K562 (cell line): ENCODE measurements at regions not wholly inside any gene's neighbourhood (a gene's known extent, or its start where the extent isn't known, plus 50 kb on each side); places are given as distances from the start of the nearest gene placed in this dataset.

ENCODE experiments used
- ATAC-seq: fragments of 200-7000 bp; cut with Tn5 transposase; 3 replicates; pipeline ENCODE4 v1.9.1; 2020; ENCODE audit warnings: moderate library complexity
- BruUV-seq: library from RNA; stranded (reverse); fragments of 400-500 nt; replicated peaks from 2 replicates; lab custom pipeline; 2021; lab: Mats Ljungman, UMichigan
- CTCF ChIA-PET: fragments of 300-600 bp; formaldehyde crosslinking; extraction: SDS; loops from one replicate; lab custom pipeline; 2021; ENCODE audit warnings: low intra/inter-chr PET ratio; lab: Yijun Ruan, JAX
- POLR2A ChIA-PET: fragments of 300-600, 350-650 bp; sonication (Branson Sonifier 250); formaldehyde crosslinking; extraction: SDS; loops from one replicate; lab custom pipeline; 2021; ENCODE audit warnings: antibody characterized with exemption, inconsistent platforms; lab: Yijun Ruan, JAX
- DNase-seq, 4 experiments: peaks; one replicate each; pipeline versions ENCODE4 v3.0.0 to v3.0.0-alpha.2; 2011 to 2018; ENCODE audit warnings: low spot score in 3 of 4, mixed read lengths in 3 of 4; ENCODE audit errors: extremely low read depth in 1 of 4
- FAIRE-seq: peaks from 2 replicates; lab custom pipeline; 2011; peaks lifted over from hg19 to GRCh38; lab: Jason Lieb, UNC
- H2AFZ ChIP-seq: 2 replicates; pipeline ENCODE4 v1.6.0; 2011; ENCODE audit warnings: low read depth, low read length, control low read depth, inconsistent platforms
- H3K27ac ChIP-seq: fragments of 200-600 bp; 3 replicates; pipeline ENCODE4 v1.8.0; 2011; ENCODE audit warnings: low read depth, mild to moderate bottlenecking, control low read depth, inconsistent platforms, low read length, moderate library complexity, mixed read lengths; ENCODE audit errors: extremely low read depth
- H3K27me3 ChIP-seq, 2 experiments: fragments of 300-600 bp in 1 of 2; 2 replicates in 1 of 2; 3 replicates in 1 of 2; pipeline versions ENCODE4 v1.6.0 to v1.8.0; 2011; ENCODE audit warnings: inconsistent platforms in 2 of 2, low read length in 2 of 2, mild to moderate bottlenecking in 1 of 2, mixed read lengths in 1 of 2, moderate library complexity in 1 of 2; ENCODE audit not compliant: control insufficient read depth in 2 of 2, insufficient read depth in 2 of 2
- H3K36me3 ChIP-seq: fragments of 300-600 bp; 3 replicates; pipeline ENCODE4 v1.8.0; 2011; ENCODE audit warnings: mild to moderate bottlenecking, low read length, inconsistent platforms; ENCODE audit not compliant: control insufficient read depth, insufficient read depth
- H3K4me1 ChIP-seq, 2 experiments: fragments of 200-600 bp in 1 of 2; replicated peaks in 1 of 2; 2 replicates in 1 of 2; 3 replicates in 1 of 2; pipeline versions ENCODE4 v1.5.1 to v1.8.0; 2011; ENCODE audit warnings: inconsistent platforms in 2 of 2, low read length in 2 of 2, mild to moderate bottlenecking in 1 of 2, mixed read lengths in 1 of 2, moderate library complexity in 1 of 2; ENCODE audit not compliant: control insufficient read depth in 2 of 2, insufficient read depth in 2 of 2
- H3K4me2 ChIP-seq: 2 replicates; pipeline ENCODE4 v1.6.1; 2011; ENCODE audit warnings: low read length, control low read depth, inconsistent platforms, mixed read lengths; ENCODE audit not compliant: insufficient read depth
- H3K4me3 ChIP-seq: fragments of 200-600 bp; sonication (generic), shearing (Covaris generic); 2 replicates; pipeline ENCODE4 v1.5.1; 2016; ENCODE audit warnings: control low read depth, inconsistent platforms
- H3K79me2 ChIP-seq: fragments of 200-600 bp; 3 replicates; pipeline ENCODE4 v1.8.0; 2011; ENCODE audit warnings: low read length, inconsistent platforms; ENCODE audit not compliant: control insufficient read depth, insufficient read depth
- H3K9ac ChIP-seq, 2 experiments: 2 replicates each; pipeline versions ENCODE4 v1.6.0 to v1.6.1; 2011; ENCODE audit warnings: low read depth in 2 of 2, low read length in 2 of 2, control low read depth in 1 of 2, inconsistent platforms in 1 of 2, mild to moderate bottlenecking in 1 of 2, mixed read lengths in 1 of 2; ENCODE audit not compliant: insufficient read depth in 1 of 2
- H3K9me1 ChIP-seq: one replicate; pipeline ENCODE4 v1.6.0; 2011; ENCODE audit warnings: inconsistent platforms, mild to moderate bottlenecking, low read length, moderate library complexity; ENCODE audit not compliant: control insufficient read depth, insufficient read depth
- H3K9me3 ChIP-seq: replicated peaks from 2 replicates; pipeline ENCODE4 v1.5.1; 2011; ENCODE audit warnings: low read depth, low read length, inconsistent platforms; ENCODE audit not compliant: control insufficient read depth, insufficient read depth
- H4K20me1 ChIP-seq: replicated peaks from 2 replicates; pipeline ENCODE4 v1.6.1; 2011; ENCODE audit warnings: low read length, inconsistent platforms, mixed read lengths; ENCODE audit not compliant: control insufficient read depth, insufficient read depth
- ETS2 ChIP-seq: IDR thresholded peaks from 2 replicates; pipeline ENCODE4 v1.6.1; 2016; ENCODE audit warnings: borderline replicate concordance, missing genetic modification characterization, mild to moderate bottlenecking, moderate library complexity, missing compliant biosample characterization; ENCODE audit not compliant: poor library complexity, severe bottlenecking
- FOXK2 ChIP-seq, 2 experiments: fragments of 450-650 bp; IDR thresholded peaks in 1 of 2; conservative IDR thresholded peaks in 1 of 2; 2 replicates each; pipeline ENCODE4 v1.6.1; 2016; ENCODE audit warnings: low read depth in 2 of 2, mild to moderate bottlenecking in 1 of 2
- FOXP4 ChIP-seq: sonication (generic); formaldehyde crosslinking; IDR thresholded peaks from 2 replicates; pipeline ENCODE4 v1.8.0; 2022; ENCODE audit warnings: mild to moderate bottlenecking, missing genetic modification reagents, borderline replicate concordance
- GABPB2 ChIP-seq: fragments of 250-450 bp; sonication (Bioruptor Pico); conservative IDR thresholded peaks from 2 replicates; pipeline ENCODE4 v1.5.1; 2021; ENCODE audit warnings: mild to moderate bottlenecking
- HMG20B ChIP-seq: fragments of 250-450 bp; sonication (Bioruptor Pico); IDR thresholded peaks from 2 replicates; pipeline ENCODE4 v1.5.0; 2021; ENCODE audit warnings: mild to moderate bottlenecking
- KAT8 ChIP-seq: fragments of 450-650 bp; IDR thresholded peaks from 2 replicates; pipeline ENCODE4 v1.6.1; 2016; ENCODE audit warnings: low read depth, mild to moderate bottlenecking
- LARP7 ChIP-seq: fragments of 450-650 bp; IDR thresholded peaks from 2 replicates; pipeline ENCODE4 v1.6.1; 2016
- LEF1 ChIP-seq: fragments of 450-650 bp; IDR thresholded peaks from 2 replicates; pipeline ENCODE4 v1.6.1; 2016; ENCODE audit warnings: mild to moderate bottlenecking
- NR2C1 ChIP-seq, 2 experiments: fragments of 450-650 bp; IDR thresholded peaks; 2 replicates each; pipeline ENCODE4 v1.6.1; 2017; ENCODE audit warnings: mild to moderate bottlenecking in 2 of 2, antibody characterized with exemption in 1 of 2, inconsistent platforms in 1 of 2, missing compliant biosample characterization in 1 of 2, missing genetic modification characterization in 1 of 2
- RAD51 ChIP-seq: fragments of 450-650 bp; IDR thresholded peaks from 2 replicates; pipeline ENCODE4 v1.7.1; 2016; ENCODE audit warnings: low read depth, mild to moderate bottlenecking, borderline replicate concordance
- SMARCE1 ChIP-seq: fragments of 450-650 bp; IDR thresholded peaks from 2 replicates; pipeline ENCODE4 v1.7.1; 2016; ENCODE audit warnings: mild to moderate bottlenecking
- THAP7 ChIP-seq: fragments of 250-450 bp; sonication (Bioruptor Pico); IDR thresholded peaks from 2 replicates; pipeline ENCODE4 v1.5.0; 2021
- ZC3H4 ChIP-seq: sonication (generic); formaldehyde crosslinking; IDR thresholded peaks from 2 replicates; pipeline ENCODE4 v1.9.0; 2021; ENCODE audit warnings: missing genetic modification reagents, borderline replicate concordance
- ZKSCAN3 ChIP-seq: fragments of 250-450 bp; sonication (Bioruptor Pico); IDR thresholded peaks from 2 replicates; pipeline ENCODE4 v1.4.0; 2020
- ZNF311 ChIP-seq: fragments of 250-450 bp; sonication (Bioruptor Pico); IDR thresholded peaks from 2 replicates; pipeline ENCODE4 v1.4.0; 2020; ENCODE audit warnings: mild to moderate bottlenecking, moderate library complexity
- ZNF436 ChIP-seq: fragments of 250-450, 450-650 bp; sonication (Bioruptor Pico); formaldehyde crosslinking; IDR thresholded peaks from 2 replicates; pipeline ENCODE4 v1.7.0; 2020; ENCODE audit warnings: mild to moderate bottlenecking
- WGBS: fragments of 100-300 bp; shearing (Covaris generic); methylation state at CpG from one replicate; pipeline ENCODE4 v1.1.6; 2016; ENCODE audit warnings: low coverage, mixed read lengths; ENCODE audit not compliant: insufficient coverage; ENCODE audit errors: missing lambda C conversion rate; 5-methylcytosine and 5-hydroxymethylcytosine counted together
- in situ Hi-C: fragments of 300-500 bp; cut with MboI; formaldehyde crosslinking; loops from 4 replicates; pipeline ENCODE4 v1.15.0; 2018; ENCODE audit warnings: inconsistent platforms, mixed read lengths
- intact Hi-C: fragments of 100-400 bp; cut with micrococcal nuclease; formaldehyde crosslinking; loops from 2 replicates; pipeline ENCODE4 v1.14.2; 2022

DNA sequence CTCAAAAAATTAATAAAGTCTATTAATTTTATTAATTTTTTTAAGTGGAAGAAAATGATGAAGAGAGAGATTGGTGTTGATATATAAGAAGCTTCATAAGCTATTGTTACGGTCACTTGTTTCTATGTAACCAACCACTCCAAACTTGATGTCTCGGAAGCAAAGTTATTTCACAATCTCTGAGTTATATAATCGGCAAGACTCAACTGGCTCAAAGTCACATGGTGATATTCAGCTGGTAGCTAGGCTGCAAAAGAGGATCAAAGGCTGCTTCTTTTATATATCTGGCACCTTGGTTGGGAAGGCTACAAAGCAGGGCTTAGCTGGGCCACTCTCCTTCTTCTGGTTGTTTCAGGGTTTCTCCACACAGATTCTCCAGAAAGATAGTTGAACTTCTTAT is 245.1 kb upstream of the ARHGAP42 start:
- ChIA-PET POLR2A (no interaction called here), CTCF (no interaction called here)
- Histone ChIP-seq H3K9me3 (no peaks in the 10 kb centered on the region), H3K4me3 (no peak overlapping the region), H3K36me3 (no peaks in the 10 kb centered on the region), H3K27me3 (no peaks in the 10 kb centered on the region), H3K27ac (no peak overlapping the region), H3K4me1 (no peaks in the 10 kb centered on the region), H3K4me2 (no peak overlapping the region), H3K79me2 (no peaks in the 10 kb centered on the region), H3K9me1 (no peaks in the 10 kb centered on the region), H3K9ac (no peak overlapping the region), H2AFZ (no peak overlapping the region), H4K20me1 (no peaks in the 10 kb centered on the region)
- intact Hi-C loops = no loop called here
- FAIRE-seq (no peak), ATAC-seq (no peak), DNase-seq (no peak)
- WGBS = 2% methylated on average over 3 of the region's 3 CpGs
- TF ChIP-seq HMG20B (CRISPR knock-in tag) (no peak), ZNF311 (CRISPR knock-in tag) (no peak), KAT8 (no peak), ETS2 (tag) (no peak), RAD51 (no peak), ZC3H4 (CRISPR knock-in tag) (no peak), ZKSCAN3 (no peak), FOXK2 (conservative IDR thresholded peaks at IDR 0.05 in 1 of 2, IDR thresholded peaks at IDR 0.05 in 1 of 2; ENCODE audit: low read depth in 2 of 2) (no peak), LARP7 (no peak), SMARCE1 (no peak), NR2C1 (IDR thresholded peaks at IDR 0.05) (no peak), NR2C1 (tag; IDR thresholded peaks at IDR 0.05) (no peak), GABPB2 (CRISPR knock-in tag) (no peak), FOXP4 (CRISPR knock-in tag) (no peak), LEF1 (no peak), THAP7 (CRISPR knock-in tag) (no peak), ZNF436 (CRISPR knock-in tag) (no peak)
- no TSS peak for BruUV-seq
- in situ Hi-C loops = no loop called here
